ENCODE measurements at regions not wholly inside any gene's neighbourhood (a gene's known extent, or its start where the extent isn't known, plus 50 kb on each side); places are given as distances from the start of the nearest gene placed in this dataset.

GRCh38 chr4:41883988-41884734 is 51.1 kb upstream of the TMEM33 start:
- no peak for DNase-seq (ENCODE audit: low read depth)

- DNase-seq (ENCODE audit: low read depth) = peak; percentile 14
Observed at GRCh38 chr4:41882625-41883347, 52.4 kb upstream of the TMEM33 start.

- DNase-seq (ENCODE audit: low read depth) = no peak
Observed at GRCh38 chr4:41881981-41882624, 53.1 kb upstream of the TMEM33 start.

GRCh38 chr4:41880840-41881831 is 54.1 kb upstream of the TMEM33 start:
- no peak for DNase-seq (ENCODE audit: low read depth)

GRCh38 chr4:41880022-41880837 is 55.0 kb upstream of the TMEM33 start:
- DNase-seq (ENCODE audit: low read depth) = no peak

- DNase-seq (ENCODE audit: low read depth) = no peak
Observed at GRCh38 chr4:41879552-41879951, 55.7 kb upstream of the TMEM33 start.

- no peak for DNase-seq (ENCODE audit: low read depth)
Observed at GRCh38 chr4:41878991-41879491, 56.2 kb upstream of the TMEM33 start.

GRCh38 chr4:41878170-41878969 is 56.9 kb upstream of the TMEM33 start:
- DNase-seq (ENCODE audit: low read depth) = no peak

- no peak for DNase-seq (ENCODE audit: low read depth)
Observed at GRCh38 chr4:41877020-41877796, 58.0 kb upstream of the TMEM33 start.

GRCh38 chr4:41874873-41875272 is 60.4 kb upstream of the TMEM33 start:
- DNase-seq (ENCODE audit: low read depth) = no peak

GRCh38 chr4:41874398-41874797 is 60.8 kb upstream of the TMEM33 start:
- DNase-seq (ENCODE audit: low read depth) = no peak

GRCh38 chr4:41873380-41874295 is 61.6 kb upstream of the TMEM33 start:
- no peak for DNase-seq (ENCODE audit: low read depth)

GRCh38 chr4:41870035-41870434 is 65.2 kb upstream of the TMEM33 start:
- DNase-seq (ENCODE audit: low read depth) = no peak

- no peak for DNase-seq (ENCODE audit: low read depth)
Observed at GRCh38 chr4:41866799-41867677, 68.2 kb upstream of the TMEM33 start.

GRCh38 chr4:41865981-41866798 is 69.0 kb upstream of the TMEM33 start:
- DNase-seq (ENCODE audit: low read depth) = no peak

Data from fibroblast of gingiva (primary cell).